ENCODE measurements at regions not wholly inside any gene's neighbourhood (a gene's known extent, or its start where the extent isn't known, plus 50 kb on each side); places are given as distances from the start of the nearest gene placed in this dataset.

DNA sequence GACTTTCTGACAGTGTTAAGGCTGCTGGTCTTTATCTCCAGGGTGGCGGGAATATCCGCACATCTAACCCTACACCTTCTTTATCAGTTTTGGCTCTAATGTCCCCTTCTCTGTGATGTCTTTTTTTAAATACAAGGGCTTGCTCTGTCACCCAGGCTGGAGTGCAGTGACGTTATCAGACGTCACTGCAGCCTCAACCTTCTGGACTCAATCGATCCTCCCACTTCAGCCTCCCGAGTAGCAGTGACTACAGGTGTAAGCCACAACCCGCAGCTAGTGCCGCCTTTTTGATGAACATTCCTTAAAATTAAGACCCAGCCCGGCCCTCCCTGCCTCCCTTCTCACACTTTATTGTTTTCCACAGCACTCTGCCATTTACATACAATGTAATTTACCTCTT is 120.1 kb upstream of the CDH4 start:
- Histone ChIP-seq H3K79me2 (ENCODE audit: control insufficient read depth, insufficient read depth, low read length, unreplicated experiment) (no peaks in the 10 kb centered on the region), H3K4me3 (ENCODE audit: low read depth, low read length) (no peak overlapping the region), H3K4me1 (ENCODE audit: control insufficient read depth, insufficient read depth, low read length, unreplicated experiment) (peaks cover 5% of the 10 kb centered on the region), H3K27ac (ENCODE audit: low read depth, low read length) (no peak overlapping the region), H3K36me3 (ENCODE audit: insufficient read depth, low read length) (no peaks in the 10 kb centered on the region), H3K27me3 (ENCODE audit: insufficient read depth, low read length) (peaks cover 46% of the 10 kb centered on the region), H2AFZ (ENCODE audit: low read length, unreplicated experiment) (no peak overlapping the region)

DNA sequence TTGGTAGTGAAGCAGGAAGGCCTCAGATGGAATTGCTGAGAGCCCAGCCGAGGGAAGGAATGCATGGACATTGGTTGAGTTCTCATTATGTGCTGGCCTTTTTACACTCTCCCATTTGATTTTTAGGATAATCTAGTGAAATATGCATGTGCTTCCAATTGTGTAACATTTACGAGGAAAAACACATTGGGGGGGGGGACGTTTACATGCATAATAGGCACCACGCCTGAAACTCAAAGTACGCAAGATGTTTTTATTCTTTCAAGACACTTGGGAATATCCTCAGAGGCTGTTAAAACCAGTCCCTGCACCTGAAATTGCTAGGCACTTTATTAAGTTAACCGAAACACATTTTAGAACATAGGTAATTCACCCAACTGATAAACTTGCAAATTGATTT is 118.5 kb upstream of the CDH4 start:
- Histone ChIP-seq H3K36me3 (ENCODE audit: insufficient read depth, low read length) (no peaks in the 10 kb centered on the region), H3K27me3 (ENCODE audit: insufficient read depth, low read length) (peaks cover 54% of the 10 kb centered on the region), H3K79me2 (ENCODE audit: control insufficient read depth, insufficient read depth, low read length, unreplicated experiment) (no peaks in the 10 kb centered on the region), H2AFZ (ENCODE audit: low read length, unreplicated experiment) (no peak overlapping the region), H3K4me1 (ENCODE audit: control insufficient read depth, insufficient read depth, low read length, unreplicated experiment) (no peaks in the 10 kb centered on the region), H3K4me3 (ENCODE audit: low read depth, low read length) (no peak overlapping the region), H3K27ac (ENCODE audit: low read depth, low read length) (no peak overlapping the region)

DNA sequence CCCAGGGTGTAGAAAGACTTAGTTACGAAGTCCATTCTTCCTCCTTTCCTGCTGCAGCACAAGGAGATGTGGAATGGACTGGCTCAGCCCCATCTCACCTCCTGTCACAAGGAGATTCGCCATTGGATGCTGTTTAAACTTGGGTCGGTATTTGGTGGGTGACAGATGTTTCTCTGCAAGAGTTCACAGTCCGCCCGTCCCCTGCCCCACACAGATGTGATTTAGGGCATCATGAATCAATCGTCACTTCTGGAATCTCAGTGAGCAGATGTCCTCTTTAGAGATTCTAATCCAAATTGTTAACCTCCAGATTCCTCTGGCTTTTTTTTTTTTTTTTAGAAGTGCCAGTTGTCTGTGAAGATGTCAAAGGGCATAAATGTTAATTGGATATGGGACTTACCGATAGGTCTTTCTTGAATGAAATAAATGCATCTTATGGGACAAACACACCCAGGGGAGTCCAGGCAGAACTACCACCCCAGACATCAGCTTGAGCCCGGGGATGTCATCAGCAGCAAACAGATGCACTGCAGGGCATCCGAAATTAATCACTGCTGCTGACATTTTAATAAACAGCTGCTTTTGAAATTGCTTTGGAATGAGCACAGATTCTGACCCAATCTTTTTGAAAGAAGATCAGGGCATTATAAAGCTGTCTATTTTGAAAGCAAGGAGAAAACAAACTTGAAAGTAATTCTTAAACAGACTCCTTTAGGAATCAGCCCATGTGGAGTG is 117.6 kb upstream of the CDH4 start:
- Histone ChIP-seq H3K27me3 (ENCODE audit: insufficient read depth, low read length) (peaks cover 63% of the 10 kb centered on the region), H3K79me2 (ENCODE audit: control insufficient read depth, insufficient read depth, low read length, unreplicated experiment) (no peaks in the 10 kb centered on the region), H3K4me3 (ENCODE audit: low read depth, low read length) (no peak overlapping the region), H3K27ac (ENCODE audit: low read depth, low read length) (no peak overlapping the region), H3K4me1 (ENCODE audit: control insufficient read depth, insufficient read depth, low read length, unreplicated experiment) (no peaks in the 10 kb centered on the region), H2AFZ (ENCODE audit: low read length, unreplicated experiment) (no peak overlapping the region), H3K36me3 (ENCODE audit: insufficient read depth, low read length) (no peaks in the 10 kb centered on the region)

GRCh38 chr20:61135266-61135665 is 116.8 kb upstream of the CDH4 start:
- Histone ChIP-seq H3K79me2 (ENCODE audit: control insufficient read depth, insufficient read depth, low read length, unreplicated experiment) (no peaks in the 10 kb centered on the region), H3K4me3 (ENCODE audit: low read depth, low read length) (no peak overlapping the region), H3K27me3 (ENCODE audit: insufficient read depth, low read length) (peaks cover 71% of the 10 kb centered on the region), H2AFZ (ENCODE audit: low read length, unreplicated experiment) (no peak overlapping the region), H3K36me3 (ENCODE audit: insufficient read depth, low read length) (no peaks in the 10 kb centered on the region), H3K27ac (ENCODE audit: low read depth, low read length) (no peak overlapping the region), H3K4me1 (ENCODE audit: control insufficient read depth, insufficient read depth, low read length, unreplicated experiment) (no peaks in the 10 kb centered on the region)

DNA sequence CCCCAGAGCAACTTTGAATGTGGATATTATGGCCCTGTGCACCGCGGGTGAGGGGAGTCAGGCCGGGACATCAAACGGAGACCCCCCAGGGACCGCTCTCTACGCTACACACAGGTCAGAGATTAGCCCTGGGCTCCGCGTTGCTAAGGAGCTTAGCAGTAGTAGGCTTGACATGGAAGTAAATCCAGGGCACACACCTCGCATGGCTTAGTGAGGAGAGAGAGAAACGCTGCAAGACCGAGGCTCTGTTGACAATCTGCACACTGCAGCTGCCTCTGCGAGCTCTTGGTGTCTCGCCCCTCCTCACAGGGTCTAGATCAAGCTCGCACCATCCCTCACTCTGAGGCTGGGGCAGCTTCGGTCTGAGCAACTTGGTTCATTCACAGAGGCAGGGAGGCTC is 116.1 kb upstream of the CDH4 start:
- no peak overlapping the region for H2AFZ ChIP-seq (ENCODE audit: low read length, unreplicated experiment)

GRCh38 chr20:61138566-61138965 is 113.5 kb upstream of the CDH4 start:
- Histone ChIP-seq H3K27ac (ENCODE audit: low read depth, low read length) (no peak overlapping the region), H2AFZ (ENCODE audit: low read length, unreplicated experiment) (no peak overlapping the region), H3K79me2 (ENCODE audit: control insufficient read depth, insufficient read depth, low read length, unreplicated experiment) (no peaks in the 10 kb centered on the region), H3K36me3 (ENCODE audit: insufficient read depth, low read length) (no peaks in the 10 kb centered on the region), H3K27me3 (ENCODE audit: insufficient read depth, low read length) (peaks cover 65% of the 10 kb centered on the region), H3K4me1 (ENCODE audit: control insufficient read depth, insufficient read depth, low read length, unreplicated experiment) (no peaks in the 10 kb centered on the region), H3K4me3 (ENCODE audit: low read depth, low read length) (no peak overlapping the region)

More for the DNA sequence above, 116.1 kb upstream of the CDH4 start:
- Histone ChIP-seq H3K4me3 (ENCODE audit: low read depth, low read length) (no peak overlapping the region), H3K27me3 (ENCODE audit: insufficient read depth, low read length) (peaks cover 66% of the 10 kb centered on the region), H3K79me2 (ENCODE audit: control insufficient read depth, insufficient read depth, low read length, unreplicated experiment) (no peaks in the 10 kb centered on the region), H3K36me3 (ENCODE audit: insufficient read depth, low read length) (no peaks in the 10 kb centered on the region), H3K4me1 (ENCODE audit: control insufficient read depth, insufficient read depth, low read length, unreplicated experiment) (no peaks in the 10 kb centered on the region), H3K27ac (ENCODE audit: low read depth, low read length) (no peak overlapping the region)

GRCh38 chr20:61139031-61139430 is 113.0 kb upstream of the CDH4 start:
- no peak overlapping the region for H3K4me3 ChIP-seq (ENCODE audit: low read depth, low read length)
- peaks cover 67% of the 10 kb centered on the region for H3K27me3 ChIP-seq (ENCODE audit: insufficient read depth, low read length)
- H3K4me1 ChIP-seq (ENCODE audit: control insufficient read depth, insufficient read depth, low read length, unreplicated experiment): no peaks in the 10 kb centered on the region
- H3K79me2 ChIP-seq (ENCODE audit: control insufficient read depth, insufficient read depth, low read length, unreplicated experiment): no peaks in the 10 kb centered on the region
- H2AFZ ChIP-seq (ENCODE audit: low read length, unreplicated experiment): no peak overlapping the region
- H3K36me3 ChIP-seq (ENCODE audit: insufficient read depth, low read length): no peaks in the 10 kb centered on the region
- no peak overlapping the region for H3K27ac ChIP-seq (ENCODE audit: low read depth, low read length)

- no peaks in the 10 kb centered on the region for H3K79me2 ChIP-seq (ENCODE audit: control insufficient read depth, insufficient read depth, low read length, unreplicated experiment)
- H3K4me1 ChIP-seq (ENCODE audit: control insufficient read depth, insufficient read depth, low read length, unreplicated experiment): no peaks in the 10 kb centered on the region
- H2AFZ ChIP-seq (ENCODE audit: low read length, unreplicated experiment): no peak overlapping the region
- H3K36me3 ChIP-seq (ENCODE audit: insufficient read depth, low read length): no peaks in the 10 kb centered on the region
- H3K27me3 ChIP-seq (ENCODE audit: insufficient read depth, low read length): peaks cover 67% of the 10 kb centered on the region
- H3K4me3 ChIP-seq (ENCODE audit: low read depth, low read length): no peak overlapping the region
- H3K27ac ChIP-seq (ENCODE audit: low read depth, low read length): no peak overlapping the region
Measured at GRCh38 chr20:61140576-61140975, 111.5 kb upstream of the CDH4 start.

GRCh38 chr20:61146023-61146422 is 106.0 kb upstream of the CDH4 start:
- H3K4me1 ChIP-seq (ENCODE audit: control insufficient read depth, insufficient read depth, low read length, unreplicated experiment): no peaks in the 10 kb centered on the region
- no peak overlapping the region for H2AFZ ChIP-seq (ENCODE audit: low read length, unreplicated experiment)
- no peaks in the 10 kb centered on the region for H3K36me3 ChIP-seq (ENCODE audit: insufficient read depth, low read length)
- peaks cover 54% of the 10 kb centered on the region for H3K27me3 ChIP-seq (ENCODE audit: insufficient read depth, low read length)
- no peak overlapping the region for H3K27ac ChIP-seq (ENCODE audit: low read depth, low read length)
- H3K4me3 ChIP-seq (ENCODE audit: low read depth, low read length): no peak overlapping the region
- no peaks in the 10 kb centered on the region for H3K79me2 ChIP-seq (ENCODE audit: control insufficient read depth, insufficient read depth, low read length, unreplicated experiment)

- Histone ChIP-seq H3K27ac (ENCODE audit: low read depth, low read length) (no peak overlapping the region), H3K79me2 (ENCODE audit: control insufficient read depth, insufficient read depth, low read length, unreplicated experiment) (no peaks in the 10 kb centered on the region), H3K36me3 (ENCODE audit: insufficient read depth, low read length) (no peaks in the 10 kb centered on the region), H2AFZ (ENCODE audit: low read length, unreplicated experiment) (no peak overlapping the region), H3K4me3 (ENCODE audit: low read depth, low read length) (no peak overlapping the region), H3K27me3 (ENCODE audit: insufficient read depth, low read length) (peaks cover 44% of the 10 kb centered on the region), H3K4me1 (ENCODE audit: control insufficient read depth, insufficient read depth, low read length, unreplicated experiment) (no peaks in the 10 kb centered on the region)
Measured at GRCh38 chr20:61149636-61150035, 102.4 kb upstream of the CDH4 start.

DNA sequence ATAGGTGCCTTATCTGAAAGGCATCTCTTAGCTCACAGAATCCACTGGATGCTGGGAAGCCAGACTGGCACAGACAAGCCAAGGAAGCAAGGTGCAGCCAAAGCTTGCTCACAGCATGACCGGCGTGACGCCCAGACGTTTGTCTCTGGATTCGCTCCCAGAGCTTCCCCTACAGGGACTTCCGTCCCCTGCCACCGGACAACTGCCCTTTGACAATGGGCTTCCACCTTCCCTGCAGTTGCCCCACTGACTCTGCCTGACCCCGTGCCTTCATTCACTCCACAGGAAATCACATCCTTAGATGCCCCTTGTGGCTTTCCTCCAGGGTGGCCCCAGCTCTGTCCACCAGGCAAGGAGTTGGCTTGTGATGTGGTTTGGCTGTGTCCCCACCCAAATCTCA is 94.8 kb upstream of the CDH4 start:
- Histone ChIP-seq H2AFZ (ENCODE audit: low read length, unreplicated experiment) (no peak overlapping the region), H3K27ac (ENCODE audit: low read depth, low read length) (no peak overlapping the region), H3K4me1 (ENCODE audit: control insufficient read depth, insufficient read depth, low read length, unreplicated experiment) (no peaks in the 10 kb centered on the region), H3K27me3 (ENCODE audit: insufficient read depth, low read length) (peaks cover 6% of the 10 kb centered on the region; the same call in 1 of the 2 replicates), H3K4me3 (ENCODE audit: low read depth, low read length) (no peak overlapping the region), H3K36me3 (ENCODE audit: insufficient read depth, low read length) (no peaks in the 10 kb centered on the region), H3K79me2 (ENCODE audit: control insufficient read depth, insufficient read depth, low read length, unreplicated experiment) (no peaks in the 10 kb centered on the region)

Data from ACC112 (cell line).